ENCODE measurements at regions not wholly inside any gene's neighbourhood (a gene's known extent, or its start where the extent isn't known, plus 50 kb on each side); places are given as distances from the start of the nearest gene placed in this dataset.

GRCh38 chr5:85278193-85278592, 893.5 kb upstream of the EDIL3 start:
- TF ChIP-seq, protein P1, sequence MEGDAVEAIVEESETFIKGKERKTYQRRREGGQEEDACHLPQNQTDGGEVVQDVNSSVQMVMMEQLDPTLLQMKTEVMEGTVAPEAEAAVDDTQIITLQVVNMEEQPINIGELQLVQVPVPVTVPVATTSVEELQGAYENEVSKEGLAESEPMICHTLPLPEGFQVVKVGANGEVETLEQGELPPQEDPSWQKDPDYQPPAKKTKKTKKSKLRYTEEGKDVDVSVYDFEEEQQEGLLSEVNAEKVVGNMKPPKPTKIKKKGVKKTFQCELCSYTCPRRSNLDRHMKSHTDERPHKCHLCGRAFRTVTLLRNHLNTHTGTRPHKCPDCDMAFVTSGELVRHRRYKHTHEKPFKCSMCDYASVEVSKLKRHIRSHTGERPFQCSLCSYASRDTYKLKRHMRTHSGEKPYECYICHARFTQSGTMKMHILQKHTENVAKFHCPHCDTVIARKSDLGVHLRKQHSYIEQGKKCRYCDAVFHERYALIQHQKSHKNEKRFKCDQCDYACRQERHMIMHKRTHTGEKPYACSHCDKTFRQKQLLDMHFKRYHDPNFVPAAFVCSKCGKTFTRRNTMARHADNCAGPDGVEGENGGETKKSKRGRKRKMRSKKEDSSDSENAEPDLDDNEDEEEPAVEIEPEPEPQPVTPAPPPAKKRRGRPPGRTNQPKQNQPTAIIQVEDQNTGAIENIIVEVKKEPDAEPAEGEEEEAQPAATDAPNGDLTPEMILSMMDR (conservative IDR thresholded peaks at IDR 0.05) = no peak
- no peak for TF ChIP-seq EZH2 (IDR thresholded peaks at IDR 0.05; ENCODE audit: low read depth)
